GM19193 (cell line): ENCODE measurements at regions not wholly inside any gene's neighbourhood (a gene's known extent, or its start where the extent isn't known, plus 50 kb on each side); places are given as distances from the start of the nearest gene placed in this dataset.

Source experiments
- POLR2A ChIP-seq: IDR thresholded peaks from 4 replicates; pipeline ENCODE4 v1.6.1; 2011; ENCODE audit not compliant: insufficient read depth, insufficient read length; ENCODE audit errors: extremely low read depth

GRCh38 chr12:124071075-124071443 is 98.0 kb downstream of the ZNF664 start:
- no peak for TF ChIP-seq POLR2A

GRCh38 chr12:124073356-124074035 is 100.5 kb downstream of the ZNF664 start:
- TF ChIP-seq POLR2A: no peak

- no peak for TF ChIP-seq POLR2A
These were observed 102.8 kb downstream of the ZNF664 start for GRCh38 chr12:124075841-124076240.

GRCh38 chr12:124077701-124078100 is 104.7 kb downstream of the ZNF664 start:
- TF ChIP-seq POLR2A: no peak

GRCh38 chr12:124078800-124079199 is 105.8 kb downstream of the ZNF664 start:
- TF ChIP-seq POLR2A: no peak

GRCh38 chr12:124080649-124081048 is 107.6 kb downstream of the ZNF664 start:
- no peak for TF ChIP-seq POLR2A

GRCh38 chr12:124082012-124082411 is 109.0 kb downstream of the ZNF664 start:
- no peak for TF ChIP-seq POLR2A

GRCh38 chr12:124082687-124083086 is 109.7 kb downstream of the ZNF664 start:
- TF ChIP-seq POLR2A: no peak

GRCh38 chr12:124083708-124084107 is 110.7 kb downstream of the ZNF664 start:
- TF ChIP-seq POLR2A: no peak

- no peak for TF ChIP-seq POLR2A
These were observed 112.6 kb downstream of the ZNF664 start for GRCh38 chr12:124085419-124086296.

GRCh38 chr12:124086299-124086898 is 113.4 kb downstream of the ZNF664 start:
- TF ChIP-seq POLR2A: no peak

- no peak for TF ChIP-seq POLR2A
These were observed 114.4 kb downstream of the ZNF664 start for GRCh38 chr12:124087266-124088051.

- TF ChIP-seq POLR2A: no peak
These were observed 115.3 kb downstream of the ZNF664 start for GRCh38 chr12:124088217-124088907.

- no peak for TF ChIP-seq POLR2A
These were observed 118.8 kb downstream of the ZNF664 start for GRCh38 chr12:124091835-124092234.
